ENCODE measurements at regions not wholly inside any gene's neighbourhood (a gene's known extent, or its start where the extent isn't known, plus 50 kb on each side); places are given as distances from the start of the nearest gene placed in this dataset.

- Histone ChIP-seq H3K4me1 (ENCODE audit: control insufficient read depth, insufficient read depth, low read length) (no peaks in the 10 kb centered on the region), H3K4me3 (ENCODE audit: low read depth, low read length) (no peak overlapping the region), H3K9me3 (ENCODE audit: control insufficient read depth, insufficient read depth, low read depth, low read length) (no peaks in the 10 kb centered on the region), H3K36me3 (ENCODE audit: control insufficient read depth in 2 of 2, insufficient read depth in 1 of 2, low read length in 2 of 2) (no peaks in the 10 kb centered on the region), H3K27ac (ENCODE audit: extremely low read depth, low read depth, low read length) (no peak overlapping the region)
- TF ChIP-seq ZNF629 (tag by site-specific recombination; IDR thresholded peaks at IDR 0.05) = no peak
- no peak for TF ChIP-seq ZNF626 (tag by site-specific recombination; IDR thresholded peaks at IDR 0.05)
- no peak for TF ChIP-seq YY1 (tag by site-specific recombination; IDR thresholded peaks at IDR 0.05)
- TF ChIP-seq ZNF837 (tag by site-specific recombination; IDR thresholded peaks at IDR 0.05) = no peak
- TF ChIP-seq ZNF561 (tag by site-specific recombination; IDR thresholded peaks at IDR 0.05; ENCODE audit: borderline replicate concordance) = no peak
- TF ChIP-seq ZBTB7A (tag by site-specific recombination; IDR thresholded peaks at IDR 0.05; ENCODE audit: low read depth) = no peak
- POLR2A ChIA-PET = no interaction called here
- CTCF ChIA-PET = no interaction called here
These were observed 99.8 kb upstream of the CHMP2B start for GRCh38 chr3:87127281-87127680.

- POLR2A ChIA-PET = no interaction called here
- CTCF ChIA-PET = no interaction called here
These were observed 100.8 kb upstream of the CHMP2B start for GRCh38 chr3:87126321-87126720.

More at GRCh38 chr3:87126321-87126720, 100.8 kb upstream of the CHMP2B start:
- H3K4me1 ChIP-seq (ENCODE audit: control insufficient read depth, insufficient read depth, low read length) = no peaks in the 10 kb centered on the region
- no peaks in the 10 kb centered on the region for H3K9me3 ChIP-seq (ENCODE audit: control insufficient read depth, insufficient read depth, low read depth, low read length)
- no peaks in the 10 kb centered on the region for H3K36me3 ChIP-seq (ENCODE audit: control insufficient read depth in 2 of 2, insufficient read depth in 1 of 2, low read length in 2 of 2)
- no peak overlapping the region for H3K4me3 ChIP-seq (ENCODE audit: low read depth, low read length)
- TF ChIP-seq ZNF214 (tag by site-specific recombination; IDR thresholded peaks at IDR 0.05; ENCODE audit: borderline replicate concordance) (no peak), ZNF76 (tag by site-specific recombination; IDR thresholded peaks at IDR 0.05; ENCODE audit: borderline replicate concordance, low read depth) (no peak), ZNF704 (tag by site-specific recombination; IDR thresholded peaks at IDR 0.05) (no peak), ZSCAN4 (tag by site-specific recombination; IDR thresholded peaks at IDR 0.05) (no peak), ZNF488 (tag by site-specific recombination; IDR thresholded peaks at IDR 0.05) (no peak), ZNF785 (tag by site-specific recombination; IDR thresholded peaks at IDR 0.05) (no peak), BCL11B (tag by site-specific recombination; IDR thresholded peaks at IDR 0.05; ENCODE audit: low read depth) (no peak), ZNF26 (tag by site-specific recombination; IDR thresholded peaks at IDR 0.05) (no peak), ZXDB (tag by site-specific recombination; IDR thresholded peaks at IDR 0.05) (no peak), ZNF274 (IDR thresholded peaks at IDR 0.05; ENCODE audit: low read length) (no peak), ZNF274 (tag by site-specific recombination; IDR thresholded peaks at IDR 0.05; ENCODE audit: borderline replicate concordance) (no peak), KLF10 (tag by site-specific recombination; IDR thresholded peaks at IDR 0.05) (no peak), ZNF2 (tag by site-specific recombination; IDR thresholded peaks at IDR 0.05) (no peak), ZNF623 (tag by site-specific recombination; IDR thresholded peaks at IDR 0.05) (no peak), FEZF1 (tag by site-specific recombination; IDR thresholded peaks at IDR 0.05) (no peak), ZNF280C (tag by site-specific recombination; IDR thresholded peaks at IDR 0.05) (no peak), MEIS1 (CRISPR knock-in tag; IDR thresholded peaks at IDR 0.05; ENCODE audit: borderline replicate concordance) (no peak), ZNF791 (tag by site-specific recombination; IDR thresholded peaks at IDR 0.05) (no peak), IKZF3 (tag by site-specific recombination; IDR thresholded peaks at IDR 0.05) (no peak), ZNF629 (tag by site-specific recombination; IDR thresholded peaks at IDR 0.05) (no peak)
- no peak overlapping the region for H3K27ac ChIP-seq (ENCODE audit: extremely low read depth, low read depth, low read length)
